MM.1S (cell line): ENCODE measurements at regions not wholly inside any gene's neighbourhood (a gene's known extent, or its start where the extent isn't known, plus 50 kb on each side); places are given as distances from the start of the nearest gene placed in this dataset.

Experiments
- CTCF ChIP-seq: fragments of 300-600 bp; sonication (generic); IDR thresholded peaks from 2 replicates; pipeline ENCODE4 v1.5.1; 2016; ENCODE audit warnings: antibody characterized with exemption, low read length, mixed read lengths
- EZH2 ChIP-seq: fragments of 300-600 bp; sonication (generic); optimal IDR thresholded peaks from 2 replicates; pipeline ENCODE3; 2017; ENCODE audit warnings: low read depth, mild to moderate bottlenecking, antibody characterized with exemption, low read length, mixed read lengths

- TF ChIP-seq CTCF, result no peak
- TF ChIP-seq EZH2, result no peak
Observed at GRCh38 chr4:165678936-165679325, 194.1 kb upstream of the TLL1 start.
